Heart right ventricle (tissue), 16 donors: ENCODE measurements at regions not wholly inside any gene's neighbourhood (a gene's known extent, or its start where the extent isn't known, plus 50 kb on each side); places are given as distances from the start of the nearest gene placed in this dataset.

Experiments
- ATAC-seq, 8 donors: fragments of 200-7000 bp; cut with Tn5 transposase; one replicate each; pipeline ENCODE4 v1.9.1; 2020; ENCODE audit warnings: mild to moderate bottlenecking in 8 of 8, moderate library complexity in 8 of 8, moderate number of reproducible peaks in 1 of 8
- DNase-seq, 2 donors: peaks; one replicate each; pipeline ENCODE4 v3.0.0-alpha.2; 2020
- H3K27ac ChIP-seq, 10 donors: fragments of 200-600 bp; sonication (generic) in 2 of 10; one replicate each; pipeline versions ENCODE4 v1.5.0 to v1.8.0; 2020 to 2022; ENCODE audit warnings: mild to moderate bottlenecking in 3 of 10
- H3K27me3 ChIP-seq, 7 donors: fragments of 200-600 bp; one replicate each; pipeline ENCODE4 v1.8.0; 2021 to 2022; ENCODE audit warnings: mild to moderate bottlenecking in 2 of 7
- H3K36me3 ChIP-seq, 9 donors: fragments of 200-600 bp; sonication (generic) in 1 of 9; one replicate each; pipeline versions ENCODE4 v1.5.0 to v1.8.0; 2020 to 2022; ENCODE audit warnings: mild to moderate bottlenecking in 2 of 9
- H3K4me1 ChIP-seq, 9 donors: fragments of 200-600 bp; sonication (generic) in 1 of 9; one replicate each; pipeline versions ENCODE4 v1.5.0 to v1.8.0; 2020 to 2022; ENCODE audit warnings: mild to moderate bottlenecking in 4 of 9
- H3K4me3 ChIP-seq, 10 donors: fragments of 200-600 bp; sonication (generic) in 2 of 10; one replicate each; pipeline versions ENCODE4 v1.5.0 to v1.8.0; 2020 to 2022; ENCODE audit warnings: mild to moderate bottlenecking in 7 of 10, moderate library complexity in 2 of 10
- H3K9me3 ChIP-seq, 11 donors: fragments of 200-600 bp in 10 of 11; sonication (generic) in 2 of 11; one replicate each; pipeline versions ENCODE4 v1.5.0 to v1.8.0; 2013 to 2022; ENCODE audit warnings: mild to moderate bottlenecking in 2 of 11, control low read depth in 1 of 11, moderate library complexity in 1 of 11
- WGBS, 2 donors: extraction: QIAGEN DNeasy Blood & Tissue Kit; methylation state at CpG; one replicate each; pipeline ENCODE4 v1.1.7; 2013; ENCODE audit warnings: inconsistent platforms in 1 of 2; 5-methylcytosine and 5-hydroxymethylcytosine counted together
- intact Hi-C, 10 donors: fragments of 100-400 bp; cut with DNase I; formaldehyde crosslinking; loops; one replicate each; pipeline versions ENCODE4 v1.11.1 to v1.14.2; 2022
- TF ChIP-seq, protein P1 (sequence below), 9 donors: fragments of 200-600 bp; sonication (generic) in 2 of 9; IDR thresholded peaks; one replicate each; pipeline versions ENCODE4 v1.5.0 to v1.8.0; 2021 to 2022; ENCODE audit warnings: antibody characterized with exemption in 9 of 9, mild to moderate bottlenecking in 5 of 9, moderate library complexity in 1 of 9
- donor health status: Arrhythmogenic right ventricular cardiomyopathy.
- donor health status: ischemic (EF 13 %, LVEDD 7.1; RV severe dilation, severe dysfunction).
- donor health status: healthy with polysubstance abuse.
- donor health status: DM: no; HTN: yes; CAD: no.
- donor health status: DM: no; HTN: no; CAD: no.
- donor health status: ischemic (EF 25% LVEDD 6.9; RV normal size, moderate dysfunction).
- donor health status: ischemic (EF 25% LVEDD 5.7; RV mildly dilated, moderate dysfunction).
- donor health status: healthy.
- donor health status: DM: yes; HTN: yes; CAD: no.
- donor health status: Ischemic cardiomyopathy.
- donor health status: ischemic (EF 35%, LVEDD 5.7; RV mildly dilated, moderate dysfunction).
- donor health status: nonischemic (EF 11% LVEDD 7.7; RV severe dilation, severe dysfunction).
- donor health status: DM: yes; HTN: yes; CAD: no.
- donor health status: PGD.
- donor health status: ischemic (EF 29% LVEDD 5.4; RV normal size, mild dysfunction).
- donor health status: nonischemic (EF 23%, LVEDD 6.1; RV moderate dilation, normal function).

DNA sequence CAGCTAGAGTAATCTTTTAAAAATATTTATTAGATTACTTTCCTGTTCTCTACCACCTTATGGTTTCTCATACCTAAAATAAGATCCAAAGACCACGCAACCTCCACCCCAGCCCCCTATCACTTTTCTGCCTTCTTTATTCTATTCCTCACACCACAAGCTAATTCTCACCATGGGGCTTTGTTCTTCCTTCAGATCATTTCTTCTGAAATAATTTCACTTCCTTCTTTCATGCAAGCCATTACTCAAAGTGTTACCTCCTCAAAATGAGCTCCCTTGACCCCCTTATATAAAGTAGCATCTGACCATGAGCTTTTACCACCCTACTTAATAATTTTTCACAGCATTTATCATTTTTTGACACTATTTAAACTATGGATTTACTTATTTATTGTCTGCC lies 233.2 kb upstream of the TMCO5A start:
- H3K27ac ChIP-seq: no peak overlapping the region
- peaks cover 0 to 4% (median 0%) of the 10 kb centered on the region in 11 donors for H3K9me3 ChIP-seq
- no peak for ATAC-seq
- WGBS, 2 donors: 93 to 94% methylated on average over 1 of the region's 1 CpG
- intact Hi-C loops: no loop called here
- H3K27me3 ChIP-seq: no peaks in the 10 kb centered on the region
- no peaks in the 10 kb centered on the region for H3K36me3 ChIP-seq
- TF ChIP-seq, protein P1, sequence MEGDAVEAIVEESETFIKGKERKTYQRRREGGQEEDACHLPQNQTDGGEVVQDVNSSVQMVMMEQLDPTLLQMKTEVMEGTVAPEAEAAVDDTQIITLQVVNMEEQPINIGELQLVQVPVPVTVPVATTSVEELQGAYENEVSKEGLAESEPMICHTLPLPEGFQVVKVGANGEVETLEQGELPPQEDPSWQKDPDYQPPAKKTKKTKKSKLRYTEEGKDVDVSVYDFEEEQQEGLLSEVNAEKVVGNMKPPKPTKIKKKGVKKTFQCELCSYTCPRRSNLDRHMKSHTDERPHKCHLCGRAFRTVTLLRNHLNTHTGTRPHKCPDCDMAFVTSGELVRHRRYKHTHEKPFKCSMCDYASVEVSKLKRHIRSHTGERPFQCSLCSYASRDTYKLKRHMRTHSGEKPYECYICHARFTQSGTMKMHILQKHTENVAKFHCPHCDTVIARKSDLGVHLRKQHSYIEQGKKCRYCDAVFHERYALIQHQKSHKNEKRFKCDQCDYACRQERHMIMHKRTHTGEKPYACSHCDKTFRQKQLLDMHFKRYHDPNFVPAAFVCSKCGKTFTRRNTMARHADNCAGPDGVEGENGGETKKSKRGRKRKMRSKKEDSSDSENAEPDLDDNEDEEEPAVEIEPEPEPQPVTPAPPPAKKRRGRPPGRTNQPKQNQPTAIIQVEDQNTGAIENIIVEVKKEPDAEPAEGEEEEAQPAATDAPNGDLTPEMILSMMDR (IDR thresholded peaks at IDR 0.05): no peak
- no peak for DNase-seq
- H3K4me3 ChIP-seq: no peak overlapping the region
- no peaks in the 10 kb centered on the region for H3K4me1 ChIP-seq

DNA sequence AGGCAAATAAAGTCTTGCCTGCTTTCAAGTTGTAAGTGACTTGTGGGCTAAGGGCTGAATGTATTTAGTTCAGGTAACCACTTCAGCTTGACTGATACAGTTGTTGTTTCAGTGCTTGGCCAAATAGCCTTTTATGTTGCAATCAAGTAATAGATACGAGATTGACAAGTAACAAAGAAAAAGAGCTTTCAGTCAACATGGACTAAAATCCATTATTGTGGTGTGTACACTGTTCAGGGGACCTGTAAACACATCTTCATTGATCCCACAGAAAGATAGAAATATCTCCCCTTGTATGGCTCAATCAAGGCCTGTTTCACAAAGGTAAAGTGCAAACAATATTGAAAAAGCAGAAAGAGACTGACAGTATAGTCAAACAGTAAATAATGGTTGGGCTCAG lies 224.8 kb upstream of the TMCO5A start:
- H3K4me3 ChIP-seq: no peak overlapping the region
- no peak for ATAC-seq
- H3K27me3 ChIP-seq: no peaks in the 10 kb centered on the region
- DNase-seq: no peak
- H3K27ac ChIP-seq: no peak overlapping the region
- no peaks in the 10 kb centered on the region for H3K36me3 ChIP-seq
- TF ChIP-seq, protein P1 (IDR thresholded peaks at IDR 0.05): no peak
- peaks cover 0 to 14% (median 6%) of the 10 kb centered on the region in 11 donors for H3K9me3 ChIP-seq
- H3K4me1 ChIP-seq: no peaks in the 10 kb centered on the region
- WGBS, 2 donors: 75 to 83% methylated on average over 1 of the region's 1 CpG
- intact Hi-C loops: no loop called here

DNA sequence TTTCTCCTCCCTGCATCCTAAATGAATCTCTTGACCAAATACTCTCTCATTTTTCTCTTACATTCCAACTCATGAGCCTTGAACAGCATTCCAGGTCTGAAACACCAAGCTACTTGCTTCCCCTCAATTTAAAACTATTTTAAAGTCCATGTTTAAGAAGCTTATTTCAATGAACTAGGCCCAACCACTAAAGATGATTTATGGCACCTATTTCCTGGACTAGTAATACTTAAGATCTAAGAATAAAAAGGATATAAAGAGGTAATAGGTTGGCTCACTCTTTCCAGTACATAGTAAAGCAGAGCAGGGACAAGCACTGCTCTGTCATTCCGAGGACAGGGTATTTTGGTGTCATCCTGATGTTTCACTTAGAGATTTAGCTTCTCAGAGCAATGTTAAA lies 219.3 kb upstream of the TMCO5A start:
- DNase-seq: no peak
- intact Hi-C loops: loop anchor here in 1 of 10 donors (2.0 kb wide), 1 partner anchor 16 kb away; no protein-coding TSS in a partner anchor
- TF ChIP-seq, protein P1 (IDR thresholded peaks at IDR 0.05): no peak
- Histone ChIP-seq H3K4me3 (no peak overlapping the region), H3K27me3 (no peaks in the 10 kb centered on the region), H3K27ac (no peak overlapping the region), H3K36me3 (no peaks in the 10 kb centered on the region), H3K4me1 (no peaks in the 10 kb centered on the region), H3K9me3 (peaks cover 0 to 14% (median 6%) of the 10 kb centered on the region in 11 donors)
- WGBS, 2 donors: 82 to 85% methylated on average over 1 of the region's 1 CpG
- no peak for ATAC-seq

DNA sequence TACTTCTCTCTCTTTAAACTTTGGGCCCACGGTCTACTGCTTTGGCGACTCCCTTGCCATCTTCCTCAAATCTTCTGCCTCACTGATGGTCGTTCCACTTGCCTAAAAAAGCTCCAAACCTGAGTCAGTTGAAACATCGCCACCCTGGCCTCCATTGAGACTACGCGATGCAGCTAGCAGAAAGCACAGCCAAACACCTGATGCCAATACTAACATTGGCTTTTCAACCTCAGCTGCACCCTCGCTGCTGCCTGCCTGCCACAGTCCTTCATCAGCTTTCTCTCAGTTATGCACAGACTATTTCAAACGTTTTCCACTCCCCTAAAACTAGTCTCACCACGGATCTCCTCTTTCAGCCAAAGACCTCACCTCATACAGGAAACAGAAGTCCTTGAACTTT lies 214.2 kb upstream of the TMCO5A start:
- DNase-seq: no peak
- H3K9me3 ChIP-seq: no peaks in the 10 kb centered on the region
- no peaks in the 10 kb centered on the region for H3K36me3 ChIP-seq
- intact Hi-C loops: no loop called here
- no peak overlapping the region for H3K4me3 ChIP-seq
- no peaks in the 10 kb centered on the region for H3K4me1 ChIP-seq
- H3K27ac ChIP-seq: no peak overlapping the region
- WGBS, 2 donors: 76 to 81% methylated on average over 9 of the region's 9 CpGs
- ATAC-seq: no peak
- TF ChIP-seq, protein P1 (IDR thresholded peaks at IDR 0.05): no peak
- H3K27me3 ChIP-seq: no peaks in the 10 kb centered on the region
